Panc1 (cell line): ENCODE measurements at regions not wholly inside any gene's neighbourhood (a gene's known extent, or its start where the extent isn't known, plus 50 kb on each side); places are given as distances from the start of the nearest gene placed in this dataset.

ENCODE experiments used
- ATAC-seq: fragments of 200-7000 bp; cut with Tn5 transposase; 2 replicates; pipeline ENCODE4 v1.9.1; 2020; ENCODE audit warnings: mild to moderate bottlenecking, moderate library complexity
- BruUV-seq: library from RNA; stranded (reverse); fragments of 400-500 nt; replicated peaks from 2 replicates; lab custom pipeline; 2021; lab: Mats Ljungman, UMichigan
- CTCF ChIA-PET: fragments of 300-600 bp; sonication (Branson Sonifier 250); formaldehyde crosslinking; loops from one replicate; lab custom pipeline; 2022; ENCODE audit warnings: antibody characterized with exemption; lab: Charles Lee
- POLR2A ChIA-PET: fragments of 300-600 bp; sonication (Branson Sonifier 250); formaldehyde crosslinking; loops from one replicate; lab custom pipeline; 2022; ENCODE audit warnings: antibody characterized with exemption; lab: Charles Lee
- DNase-seq: peaks from one replicate; pipeline ENCODE4 v3.0.0-alpha.2; 2010; ENCODE audit warnings: low read depth, low spot score
- H3K27ac ChIP-seq: 2 replicates; pipeline ENCODE4 v1.5.1; 2011; ENCODE audit warnings: mild to moderate bottlenecking, low read length, inconsistent platforms
- H3K27me3 ChIP-seq: fragments of 200-500 bp; sonication (Bioruptor generic); 2 replicates; pipeline ENCODE4 v1.6.0; 2014; ENCODE audit warnings: low read length, inconsistent platforms; ENCODE audit not compliant: control insufficient read depth, insufficient read depth
- H3K36me3 ChIP-seq: fragments of 200-500 bp; sonication (Bioruptor generic); 2 replicates; pipeline ENCODE4 v1.5.1; 2014; ENCODE audit warnings: inconsistent platforms, mild to moderate bottlenecking, low read length, moderate library complexity; ENCODE audit not compliant: control insufficient read depth, insufficient read depth
- H3K4me1 ChIP-seq: 2 replicates; pipeline ENCODE4 v1.5.1; 2011; ENCODE audit warnings: inconsistent platforms, mild to moderate bottlenecking, low read length, moderate library complexity; ENCODE audit not compliant: control insufficient read depth, insufficient read depth
- H3K4me3 ChIP-seq, 2 experiments: 2 replicates each; pipeline ENCODE4 v1.5.1; 2011 to 2012; ENCODE audit warnings: low read depth in 2 of 2, low read length in 2 of 2, mild to moderate bottlenecking in 2 of 2, inconsistent platforms in 1 of 2, moderate library complexity in 1 of 2
- H3K9me3 ChIP-seq: fragments of 200-500 bp; sonication (Bioruptor generic); 2 replicates; pipeline ENCODE4 v1.5.1; 2014; ENCODE audit warnings: low read depth, mild to moderate bottlenecking, inconsistent platforms, low read length, moderate library complexity; ENCODE audit not compliant: control insufficient read depth, insufficient read depth
- CTCF ChIP-seq: fragments of 450-650 bp; IDR thresholded peaks from 2 replicates; pipeline ENCODE4 v1.5.1; 2017; ENCODE audit warnings: mild to moderate bottlenecking
- POLR2AphosphoS5 ChIP-seq: IDR thresholded peaks from 2 replicates; pipeline ENCODE4 v1.6.1; 2012; ENCODE audit warnings: mild to moderate bottlenecking, low read depth, low read length, moderate library complexity
- REST ChIP-seq, 2 experiments: IDR thresholded peaks; 2 replicates each; pipeline ENCODE4 v1.6.1; 2011 to 2012; ENCODE audit warnings: low read depth in 2 of 2, control low read depth in 1 of 2, low read length in 1 of 2, mild to moderate bottlenecking in 1 of 2, moderate library complexity in 1 of 2; ENCODE audit not compliant: insufficient read depth in 1 of 2
- SIN3A ChIP-seq: IDR thresholded peaks from 2 replicates; pipeline ENCODE4 v1.6.1; 2012; ENCODE audit warnings: low read depth, mild to moderate bottlenecking, low read length, moderate library complexity, borderline replicate concordance; ENCODE audit not compliant: insufficient read depth
- TCF7L2 ChIP-seq: IDR thresholded peaks from 2 replicates; pipeline ENCODE4 v1.6.1; 2011; ENCODE audit warnings: mild to moderate bottlenecking, low read depth, low read length, inconsistent platforms
- in situ Hi-C: cut with HindIII; loops from 2 replicates; pipeline ENCODE4 v1.10.0; 2016; ENCODE audit warnings: low sequenced_read_pairs, low pct_unique_long_range_greater_than_20kb
- intact Hi-C: fragments of 100-400 bp; cut with micrococcal nuclease; formaldehyde crosslinking; loops from one replicate; pipeline ENCODE4 v1.10.0; 2022; ENCODE audit not compliant: unreplicated experiment

GRCh38 chr18:39675906-39676305 is 2110.3 kb upstream of the CELF4 start:
- Histone ChIP-seq H3K27me3 (no peaks in the 10 kb centered on the region), H3K27ac (no peak overlapping the region), H3K4me3 (no peak overlapping the region), H3K4me1 (no peaks in the 10 kb centered on the region), H3K9me3 (no peaks in the 10 kb centered on the region), H3K36me3 (no peaks in the 10 kb centered on the region)
- no peak for TF ChIP-seq TCF7L2
- ChIA-PET POLR2A (no interaction called here), CTCF (no interaction called here)
- no peak for DNase-seq
- intact Hi-C loops: no loop called here
- in situ Hi-C loops: no loop called here
- ATAC-seq: no peak
- no TSS peak for BruUV-seq

GRCh38 chr18:39675368-39675767 is 2109.8 kb upstream of the CELF4 start:
- Histone ChIP-seq H3K4me1 (no peaks in the 10 kb centered on the region), H3K4me3 (no peak overlapping the region), H3K9me3 (no peaks in the 10 kb centered on the region), H3K27me3 (no peaks in the 10 kb centered on the region), H3K27ac (no peak overlapping the region), H3K36me3 (no peaks in the 10 kb centered on the region)
- TF ChIP-seq TCF7L2: no peak
- no peak for TF ChIP-seq SIN3A
- no peak for TF ChIP-seq CTCF
- TF ChIP-seq POLR2AphosphoS5: no peak
- TF ChIP-seq REST (IDR thresholded peaks at IDR 0.05; ENCODE audit: insufficient read depth in 1 of 2, low read depth in 2 of 2, low read length in 1 of 2): no peak
- intact Hi-C loops (no loop called here), in situ Hi-C loops (no loop called here)
- ChIA-PET CTCF (no interaction called here), POLR2A (no interaction called here)
- ATAC-seq: no peak
- BruUV-seq: no TSS peak
- DNase-seq: no peak

GRCh38 chr18:39672171-39672570 is 2106.6 kb upstream of the CELF4 start:
- ChIA-PET CTCF (no interaction called here), POLR2A (no interaction called here)
- no peak for DNase-seq
- H3K27me3 ChIP-seq: no peaks in the 10 kb centered on the region
- no peak overlapping the region for H3K4me3 ChIP-seq
- no peaks in the 10 kb centered on the region for H3K4me1 ChIP-seq
- no peak for ATAC-seq
- H3K27ac ChIP-seq: no peak overlapping the region
- no TSS peak for BruUV-seq
- intact Hi-C loops (no loop called here), in situ Hi-C loops (no loop called here)
- TF ChIP-seq CTCF: no peak
- H3K36me3 ChIP-seq: no peaks in the 10 kb centered on the region
- no peaks in the 10 kb centered on the region for H3K9me3 ChIP-seq
